Hepatocyte (in vitro differentiated cells): ENCODE measurements at regions not wholly inside any gene's neighbourhood (a gene's known extent, or its start where the extent isn't known, plus 50 kb on each side); places are given as distances from the start of the nearest gene placed in this dataset.

ENCODE experiments used
- DNase-seq: peaks from one replicate; pipeline ENCODE4 v3.0.0-alpha.2; 2016; ENCODE audit warnings: low spot score
- H2AFZ ChIP-seq: fragments of 200-600 bp; sonication (generic); 2 replicates; pipeline ENCODE4 v1.6.0; 2016; ENCODE audit warnings: antibody characterized with exemption, mild to moderate bottlenecking
- H3K27ac ChIP-seq: fragments of 200-600 bp; sonication (generic); 2 replicates; pipeline ENCODE4 v1.5.1; 2016; ENCODE audit warnings: mild to moderate bottlenecking
- H3K27me3 ChIP-seq: fragments of 200-600 bp; sonication (generic); 2 replicates; pipeline ENCODE4 v1.6.1; 2016
- H3K36me3 ChIP-seq: fragments of 200-600 bp; sonication (generic); replicated peaks from 2 replicates; pipeline ENCODE4 v1.5.1; 2016; ENCODE audit warnings: low read depth; ENCODE audit not compliant: insufficient read depth
- H3K4me1 ChIP-seq: fragments of 200-600 bp; sonication (generic); 2 replicates; pipeline ENCODE4 v1.5.1; 2016; ENCODE audit warnings: mild to moderate bottlenecking, moderate library complexity; ENCODE audit not compliant: insufficient read depth
- H3K4me2 ChIP-seq: fragments of 200-600 bp; sonication (generic); 2 replicates; pipeline ENCODE4 v1.6.0; 2016
- H3K4me3 ChIP-seq: fragments of 200-600 bp; sonication (generic); 2 replicates; pipeline ENCODE4 v1.5.1; 2016; ENCODE audit warnings: mild to moderate bottlenecking
- H3K79me2 ChIP-seq: fragments of 200-600 bp; sonication (generic); 2 replicates; pipeline ENCODE4 v1.6.0; 2017; ENCODE audit warnings: mild to moderate bottlenecking
- H3K9me2 ChIP-seq: fragments of 200-600 bp; sonication (generic); replicated peaks from 2 replicates; pipeline ENCODE4 v1.6.0; 2017; ENCODE audit warnings: mild to moderate bottlenecking; ENCODE audit not compliant: insufficient read depth
- H3K9me3 ChIP-seq: fragments of 200-600 bp; sonication (generic); 2 replicates; pipeline ENCODE4 v1.5.1; 2016; ENCODE audit warnings: low read depth, mild to moderate bottlenecking
- H4K20me1 ChIP-seq: fragments of 200-600 bp; sonication (generic); 2 replicates; pipeline ENCODE4 v1.6.0; 2016; ENCODE audit warnings: mild to moderate bottlenecking; ENCODE audit not compliant: insufficient read depth, poor library complexity, severe bottlenecking
- CTCF ChIP-seq: fragments of 200-600 bp; sonication (generic); IDR thresholded peaks from 2 replicates; pipeline ENCODE4 v1.5.1; 2016; ENCODE audit warnings: antibody characterized with exemption, mild to moderate bottlenecking; ENCODE audit not compliant: poor library complexity
- EZH2 ChIP-seq: fragments of 200-600 bp; sonication (generic); IDR thresholded peaks from 2 replicates; pipeline ENCODE4 v1.6.1; 2016; ENCODE audit warnings: antibody characterized with exemption, mild to moderate bottlenecking, borderline replicate concordance
- EZH2phosphoT487 ChIP-seq: fragments of 200-600 bp; sonication (generic); IDR thresholded peaks from one replicate; pipeline ENCODE4 v1.6.1; 2018; ENCODE audit warnings: antibody characterized with exemption, mild to moderate bottlenecking, low read depth, moderate library complexity; ENCODE audit not compliant: unreplicated experiment, severe bottlenecking
- WGBS: methylation state at CpG from one replicate; pipeline ENCODE4 v1.1.6; 2016; ENCODE audit warnings: low lambda C conversion rate; ENCODE audit errors: missing lambda C conversion rate; 5-methylcytosine and 5-hydroxymethylcytosine counted together

GRCh38 chr10:69731698-69732097 is 70.0 kb upstream of the COL13A1 start:
- H3K4me3 ChIP-seq: no peak overlapping the region
- no peaks in the 10 kb centered on the region for H3K79me2 ChIP-seq
- H3K4me2 ChIP-seq: no peak overlapping the region
- WGBS: 91% methylated on average over 8 of the region's 8 CpGs
- H3K9me3 ChIP-seq: no peaks in the 10 kb centered on the region
- H3K27ac ChIP-seq: no peak overlapping the region
- no peak for DNase-seq
- TF ChIP-seq CTCF (no peak), EZH2 (no peak), EZH2phosphoT487 (no peak)
- H3K9me2 ChIP-seq: no peaks in the 10 kb centered on the region
- no peaks in the 10 kb centered on the region for H4K20me1 ChIP-seq
- no peaks in the 10 kb centered on the region for H3K36me3 ChIP-seq
- no peaks in the 10 kb centered on the region for H3K27me3 ChIP-seq
- H3K4me1 ChIP-seq: peaks cover 20% of the 10 kb centered on the region
- H2AFZ ChIP-seq: no peak overlapping the region

DNA sequence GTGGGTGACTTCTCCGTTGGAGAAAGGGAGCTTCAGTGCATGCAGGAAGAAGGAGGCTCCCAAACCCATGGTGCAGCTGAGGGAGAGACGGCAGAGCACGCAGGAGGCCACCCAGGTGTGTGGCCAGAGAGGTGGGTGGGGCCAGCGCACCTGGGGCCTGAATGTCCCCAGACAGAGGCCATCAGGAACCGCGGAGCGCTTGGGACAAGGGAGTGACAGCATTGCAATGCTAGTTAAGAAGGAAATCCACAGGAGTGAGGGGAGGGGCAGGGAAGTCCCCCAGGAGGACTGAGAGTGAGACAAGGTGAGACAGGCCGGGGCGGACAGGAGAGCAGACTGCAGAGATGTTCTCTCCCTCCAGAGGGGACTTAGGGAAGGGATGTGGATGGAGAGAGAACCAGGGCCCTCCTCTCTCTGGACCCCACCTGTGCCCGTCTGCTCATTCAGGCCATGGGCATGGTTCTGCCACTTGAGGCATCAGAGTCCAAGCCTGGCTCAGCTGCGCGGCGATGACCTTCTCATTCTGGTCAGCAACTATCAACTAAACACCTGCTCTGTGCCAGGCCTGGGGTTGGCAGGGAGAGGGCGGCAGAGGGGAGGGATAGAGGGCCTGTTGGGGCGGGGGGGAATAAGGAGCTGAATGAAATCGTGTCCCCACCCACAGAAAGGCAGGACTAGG is 69.4 kb upstream of the COL13A1 start:
- no peak overlapping the region for H3K27ac ChIP-seq
- no peaks in the 10 kb centered on the region for H3K27me3 ChIP-seq
- no peaks in the 10 kb centered on the region for H3K36me3 ChIP-seq
- no peak overlapping the region for H2AFZ ChIP-seq
- TF ChIP-seq EZH2 (no peak), CTCF (no peak), EZH2phosphoT487 (no peak)
- no peak overlapping the region for H3K4me3 ChIP-seq
- H3K9me2 ChIP-seq: no peaks in the 10 kb centered on the region
- DNase-seq: no peak
- no peaks in the 10 kb centered on the region for H3K79me2 ChIP-seq
- H3K4me1 ChIP-seq: peaks cover 20% of the 10 kb centered on the region
- H4K20me1 ChIP-seq: no peaks in the 10 kb centered on the region
- H3K9me3 ChIP-seq: no peaks in the 10 kb centered on the region
- WGBS: 93% methylated on average over 15 of the region's 16 CpGs
- no peak overlapping the region for H3K4me2 ChIP-seq

DNA sequence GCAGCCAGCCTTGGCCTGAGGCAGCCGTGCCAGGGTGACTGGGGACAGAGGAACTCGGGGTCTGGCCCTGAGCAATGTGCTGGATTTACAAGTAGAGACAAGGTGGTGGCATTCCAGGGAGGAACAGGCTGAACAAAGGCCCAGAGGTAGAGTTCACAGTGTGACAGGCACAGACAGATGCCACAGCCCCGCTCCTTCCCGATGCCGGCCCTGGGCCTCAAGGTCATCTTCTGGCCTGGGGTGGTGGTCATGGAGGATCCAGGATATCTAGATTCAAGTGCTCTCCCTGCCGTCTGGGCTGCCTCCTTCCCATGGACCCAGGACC is 68.9 kb upstream of the COL13A1 start:
- Histone ChIP-seq H3K36me3 (no peaks in the 10 kb centered on the region), H3K27ac (no peak overlapping the region), H3K4me2 (no peak overlapping the region), H4K20me1 (no peaks in the 10 kb centered on the region), H3K27me3 (no peaks in the 10 kb centered on the region), H3K79me2 (no peaks in the 10 kb centered on the region), H3K9me3 (no peaks in the 10 kb centered on the region), H3K4me1 (peaks cover 20% of the 10 kb centered on the region), H3K4me3 (no peak overlapping the region), H3K9me2 (no peaks in the 10 kb centered on the region), H2AFZ (no peak overlapping the region)
- no peak for DNase-seq
- TF ChIP-seq EZH2 (no peak), CTCF (no peak)
- 99% methylated on average over 5 of the region's 6 CpGs for WGBS

DNA sequence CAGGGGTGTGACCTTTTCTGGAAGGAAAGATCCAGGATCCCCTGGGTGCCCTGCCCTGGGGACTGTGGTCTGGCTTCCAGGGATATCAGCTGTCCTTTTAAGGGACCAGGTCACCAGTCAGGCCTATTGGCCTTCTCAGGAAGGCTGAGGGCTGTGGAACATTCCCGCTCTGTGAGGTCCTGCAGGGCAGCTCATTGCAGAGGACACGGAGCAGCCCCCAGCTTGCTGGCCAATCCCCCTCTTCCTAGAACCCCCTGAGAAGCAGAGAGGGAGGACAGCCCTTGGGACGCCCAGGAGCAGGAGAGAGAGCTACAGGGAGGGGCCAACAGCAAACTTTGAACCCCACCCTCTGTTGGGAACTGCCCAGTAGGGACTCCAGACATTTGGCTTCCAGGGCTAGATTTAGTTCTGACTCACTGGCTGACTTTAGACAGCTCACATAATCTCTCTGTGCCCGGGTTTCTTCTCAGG is 67.9 kb upstream of the COL13A1 start:
- TF ChIP-seq EZH2phosphoT487 (no peak), EZH2 (no peak), CTCF (no peak)
- Histone ChIP-seq H3K27ac (no peak overlapping the region), H3K9me2 (no peaks in the 10 kb centered on the region), H3K4me2 (no peak overlapping the region), H3K27me3 (no peaks in the 10 kb centered on the region), H4K20me1 (no peaks in the 10 kb centered on the region), H2AFZ (no peak overlapping the region), H3K4me3 (no peak overlapping the region), H3K36me3 (no peaks in the 10 kb centered on the region), H3K4me1 (peaks cover 16% of the 10 kb centered on the region), H3K79me2 (no peaks in the 10 kb centered on the region), H3K9me3 (no peaks in the 10 kb centered on the region)
- 83% methylated on average over 4 of the region's 4 CpGs for WGBS
- no peak for DNase-seq
